GM18909 (cell line): ENCODE measurements at regions not wholly inside any gene's neighbourhood (a gene's known extent, or its start where the extent isn't known, plus 50 kb on each side); places are given as distances from the start of the nearest gene placed in this dataset.

ENCODE experiments used
- ATAC-seq: cut with Tn5 transposase; IDR thresholded peaks from one replicate; pipeline ENCODE4 v1.9.1; 2021; ENCODE audit warnings: mild to moderate bottlenecking; ENCODE audit not compliant: unreplicated experiment, poor library complexity

GRCh38 chr11:11084337-11084736 is 226.5 kb upstream of the ZBED5 start:
- no peak for ATAC-seq

- no peak for ATAC-seq
Observed at GRCh38 chr11:11083441-11083840, 225.6 kb upstream of the ZBED5 start.

GRCh38 chr11:11082646-11083045 is 224.8 kb upstream of the ZBED5 start:
- ATAC-seq, result no peak

GRCh38 chr11:11081776-11082175 is 223.9 kb upstream of the ZBED5 start:
- no peak for ATAC-seq

GRCh38 chr11:11081288-11081687 is 223.4 kb upstream of the ZBED5 start:
- ATAC-seq, result no peak

- ATAC-seq, result no peak
Observed at GRCh38 chr11:11078344-11079086, 220.7 kb upstream of the ZBED5 start.

GRCh38 chr11:11077898-11078297 is 220.0 kb upstream of the ZBED5 start:
- no peak for ATAC-seq

- ATAC-seq, result no peak
Observed at GRCh38 chr11:11076879-11077278, 219.0 kb upstream of the ZBED5 start.

GRCh38 chr11:11076276-11076675 is 218.4 kb upstream of the ZBED5 start:
- no peak for ATAC-seq

- no peak for ATAC-seq
Observed at GRCh38 chr11:11075515-11076171, 217.8 kb upstream of the ZBED5 start.

- ATAC-seq, result no peak
Observed at GRCh38 chr11:11074686-11075335, 217.0 kb upstream of the ZBED5 start.

GRCh38 chr11:11073996-11074395 is 216.1 kb upstream of the ZBED5 start:
- no peak for ATAC-seq

GRCh38 chr11:11072067-11072466 is 214.2 kb upstream of the ZBED5 start:
- no peak for ATAC-seq

GRCh38 chr11:11071486-11071885 is 213.6 kb upstream of the ZBED5 start:
- no peak for ATAC-seq

GRCh38 chr11:11070976-11071375 is 213.1 kb upstream of the ZBED5 start:
- ATAC-seq, result no peak

GRCh38 chr11:11069841-11070835 is 212.3 kb upstream of the ZBED5 start:
- no peak for ATAC-seq

- no peak for ATAC-seq
Observed at GRCh38 chr11:11068113-11068512, 210.3 kb upstream of the ZBED5 start.

GRCh38 chr11:11065396-11065795 is 207.5 kb upstream of the ZBED5 start:
- no peak for ATAC-seq

GRCh38 chr11:11057472-11057854 is 199.6 kb upstream of the ZBED5 start:
- ATAC-seq, result no peak

GRCh38 chr11:11056749-11057471 is 199.1 kb upstream of the ZBED5 start:
- no peak for ATAC-seq
